GM23338 (cell line): ENCODE measurements at regions not wholly inside any gene's neighbourhood (a gene's known extent, or its start where the extent isn't known, plus 50 kb on each side); places are given as distances from the start of the nearest gene placed in this dataset.

Experiments used
- ATAC-seq: fragments of 200-7000 bp; cut with Tn5 transposase; 3 replicates; pipeline ENCODE4 v1.9.1; 2020
- DNase-seq: peaks from one replicate; pipeline ENCODE4 v3.0.0-alpha.2; 2015; ENCODE audit warnings: low spot score
- H2AFZ ChIP-seq: fragments of 200-600 bp; sonication (generic); 2 replicates; pipeline ENCODE4 v1.8.0; 2016; ENCODE audit warnings: antibody characterized with exemption, mild to moderate bottlenecking, moderate library complexity
- H3F3A ChIP-seq: fragments of 200-600 bp; sonication (generic); replicated peaks from 2 replicates; pipeline ENCODE4 v1.8.0; 2017; ENCODE audit warnings: antibody characterized with exemption, mixed run types, low read depth
- H3K27ac ChIP-seq: fragments of 200-600 bp; sonication (generic); 2 replicates; pipeline ENCODE4 v1.6.1; 2016; ENCODE audit warnings: low read depth
- H3K27me3 ChIP-seq: fragments of 200-600 bp; sonication (generic); 2 replicates; pipeline ENCODE4 v1.8.0; 2016; ENCODE audit warnings: mild to moderate bottlenecking, mixed run types, moderate library complexity; ENCODE audit not compliant: insufficient read depth
- H3K36me3 ChIP-seq: fragments of 200-600 bp; sonication (generic); 2 replicates; pipeline ENCODE4 v1.8.0; 2016; ENCODE audit warnings: mild to moderate bottlenecking; ENCODE audit not compliant: insufficient read depth
- H3K4me1 ChIP-seq: fragments of 200-600 bp; sonication (generic); 2 replicates; pipeline ENCODE4 v1.8.0; 2016; ENCODE audit warnings: mild to moderate bottlenecking, moderate library complexity; ENCODE audit not compliant: insufficient read depth
- H3K4me2 ChIP-seq: fragments of 200-600 bp; sonication (generic); 2 replicates; pipeline ENCODE4 v1.7.1; 2017; ENCODE audit warnings: mixed run types
- H3K4me3 ChIP-seq: fragments of 200-600 bp; sonication (generic); 2 replicates; pipeline ENCODE4 v1.6.1; 2016; ENCODE audit warnings: mixed run types
- H3K79me2 ChIP-seq: fragments of 200-600 bp; sonication (generic); replicated peaks from 2 replicates; pipeline ENCODE4 v1.8.0; 2017; ENCODE audit warnings: mild to moderate bottlenecking; ENCODE audit not compliant: insufficient read depth
- H3K9me2 ChIP-seq: fragments of 200-600 bp; sonication (generic); 2 replicates; pipeline ENCODE4 v1.8.0; 2017; ENCODE audit not compliant: insufficient read depth
- H4K20me1 ChIP-seq: fragments of 200-600 bp; sonication (generic); replicated peaks from 2 replicates; pipeline ENCODE4 v1.8.0; 2017; ENCODE audit warnings: mild to moderate bottlenecking; ENCODE audit not compliant: insufficient read depth
- H3K27ac Mint-ChIP-seq: 2 replicates; pipeline ENCODE4 v1.8.0; 2020; ENCODE audit warnings: inconsistent platforms, mild to moderate bottlenecking, moderate library complexity, mixed read lengths
- H3K27me3 Mint-ChIP-seq: 3 replicates; pipeline ENCODE4 v1.8.0; 2022; ENCODE audit warnings: low read depth, mild to moderate bottlenecking, moderate library complexity, mixed read lengths, inconsistent platforms; ENCODE audit not compliant: insufficient read depth, poor library complexity
- H3K36me3 Mint-ChIP-seq: 3 replicates; pipeline ENCODE4 v1.8.0; 2021; ENCODE audit warnings: low read depth, mild to moderate bottlenecking, inconsistent platforms, moderate library complexity, mixed read lengths
- H3K4me1 Mint-ChIP-seq: 3 replicates; pipeline ENCODE4 v1.8.0; 2020; ENCODE audit warnings: mild to moderate bottlenecking, inconsistent platforms, mixed read lengths
- H3K4me3 Mint-ChIP-seq: 3 replicates; pipeline ENCODE4 v1.8.0; 2021; ENCODE audit warnings: moderate library complexity, mild to moderate bottlenecking, inconsistent platforms, mixed read lengths
- H3K9me3 Mint-ChIP-seq: 3 replicates; pipeline ENCODE4 v1.8.0; 2020; ENCODE audit warnings: moderate library complexity, mild to moderate bottlenecking, inconsistent platforms, mixed read lengths
- CREB1 ChIP-seq: fragments of 250-450 bp; sonication (Bioruptor Pico); IDR thresholded peaks from 2 replicates; pipeline ENCODE4 v1.5.0; 2020; ENCODE audit warnings: low read depth, mild to moderate bottlenecking, moderate library complexity
- EZH2 ChIP-seq: fragments of 200-600 bp; sonication (generic); IDR thresholded peaks from one replicate; pipeline ENCODE4 v1.8.0; 2017; ENCODE audit warnings: antibody characterized with exemption, mild to moderate bottlenecking, low read depth; ENCODE audit not compliant: unreplicated experiment
- EZH2phosphoT487 ChIP-seq: fragments of 200-600 bp; sonication (generic); IDR thresholded peaks from one replicate; pipeline ENCODE4 v1.8.1; 2018; ENCODE audit warnings: antibody characterized with exemption; ENCODE audit not compliant: unreplicated experiment
- JUNB ChIP-seq: IDR thresholded peaks from one replicate; pipeline ENCODE4 v1.6.1; 2016; ENCODE audit warnings: antibody characterized with exemption; ENCODE audit not compliant: unreplicated experiment
- NANOG ChIP-seq: IDR thresholded peaks from 2 replicates; pipeline ENCODE4 v1.6.1; 2016; ENCODE audit warnings: antibody characterized with exemption, borderline replicate concordance
- POLR2AphosphoS5 ChIP-seq: IDR thresholded peaks from 2 replicates; pipeline ENCODE4 v1.6.1; 2016; ENCODE audit warnings: antibody characterized with exemption, low read depth
- STAT1 ChIP-seq: IDR thresholded peaks from one replicate; pipeline ENCODE4 v1.6.1; 2016; ENCODE audit warnings: antibody characterized with exemption; ENCODE audit not compliant: unreplicated experiment
- ZNF114 ChIP-seq: fragments of 250-450 bp; sonication (Bioruptor Pico); IDR thresholded peaks from 2 replicates; pipeline ENCODE4 v1.5.0; 2020; ENCODE audit warnings: mild to moderate bottlenecking, moderate library complexity
- ZNF331 ChIP-seq: fragments of 250-450 bp; sonication (Bioruptor Pico); IDR thresholded peaks from 2 replicates; pipeline ENCODE4 v1.5.0; 2020; ENCODE audit warnings: low read depth, mild to moderate bottlenecking, moderate library complexity
- TF ChIP-seq, protein P1 (sequence below), 2 experiments: fragments of 200-600 bp in 1 of 2; sonication (generic) in 1 of 2; conservative IDR thresholded peaks; 2 replicates each; pipeline versions ENCODE4 v1.5.1 to v1.6.1; 2016 to 2017; ENCODE audit warnings: antibody characterized with exemption in 2 of 2, low read depth in 2 of 2, mild to moderate bottlenecking in 2 of 2, moderate library complexity in 1 of 2
- TF ChIP-seq, protein P2 (sequence below): IDR thresholded peaks from one replicate; pipeline ENCODE4 v1.6.1; 2018; ENCODE audit warnings: antibody characterized with exemption; ENCODE audit not compliant: unreplicated experiment
- TF ChIP-seq, protein P3 (sequence below): IDR thresholded peaks from 2 replicates; pipeline ENCODE4 v1.6.1; 2016; ENCODE audit warnings: antibody characterized with exemption
- TF ChIP-seq, protein P4 (sequence below): fragments of 250-450 bp; sonication (Bioruptor Pico); IDR thresholded peaks from 2 replicates; pipeline ENCODE4 v1.5.0; 2020; ENCODE audit warnings: mild to moderate bottlenecking, moderate library complexity

DNA sequence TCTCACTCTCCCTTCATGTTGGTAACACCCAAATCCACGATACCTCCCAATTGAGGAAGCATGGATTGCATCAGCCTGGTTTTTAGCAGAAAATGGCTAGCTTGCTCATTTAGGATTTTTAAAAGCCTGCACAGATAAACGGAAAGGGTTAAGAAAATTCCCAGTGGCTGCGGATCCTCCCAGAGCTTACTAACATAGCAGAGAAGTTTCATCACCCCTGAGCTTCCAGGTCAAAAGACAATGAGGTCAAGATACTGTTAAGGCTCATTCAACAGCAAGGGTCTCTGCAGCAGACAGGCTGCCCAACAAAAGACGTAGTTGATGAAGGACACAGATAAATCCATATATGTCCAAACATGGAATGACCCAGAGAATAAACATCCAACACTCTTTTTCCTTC is 220.2 kb downstream of the ASMT start:
- H3K27ac ChIP-seq = no peak overlapping the region
- Mint-ChIP-seq H3K27me3 (peaks cover 8% of the 10 kb centered on the region), H3K36me3 (peaks cover 25% of the 10 kb centered on the region), H3K4me3 (no peak overlapping the region), H3K4me1 (peaks cover 8% of the 10 kb centered on the region; the same call in 1 of the 3 replicates), H3K9me3 (peaks cover 45% of the 10 kb centered on the region), H3K27ac (peak overlapping the region; percentile 40; the same call in 1 of the 2 replicates)
- peak overlapping the region; percentile 44 for H2AFZ ChIP-seq
- H3K4me1 ChIP-seq = no peaks in the 10 kb centered on the region
- peak; percentile 20 for DNase-seq
- no peaks in the 10 kb centered on the region; the same call in 1 of the 2 replicates for H3K36me3 ChIP-seq
- no peak for ATAC-seq
- no peaks in the 10 kb centered on the region for H3K79me2 ChIP-seq
- no peak overlapping the region for H3K4me2 ChIP-seq
- no peaks in the 10 kb centered on the region for H3K27me3 ChIP-seq
- no peaks in the 10 kb centered on the region for H3F3A ChIP-seq
- no peak for TF ChIP-seq NANOG
- TF ChIP-seq, protein P1, sequence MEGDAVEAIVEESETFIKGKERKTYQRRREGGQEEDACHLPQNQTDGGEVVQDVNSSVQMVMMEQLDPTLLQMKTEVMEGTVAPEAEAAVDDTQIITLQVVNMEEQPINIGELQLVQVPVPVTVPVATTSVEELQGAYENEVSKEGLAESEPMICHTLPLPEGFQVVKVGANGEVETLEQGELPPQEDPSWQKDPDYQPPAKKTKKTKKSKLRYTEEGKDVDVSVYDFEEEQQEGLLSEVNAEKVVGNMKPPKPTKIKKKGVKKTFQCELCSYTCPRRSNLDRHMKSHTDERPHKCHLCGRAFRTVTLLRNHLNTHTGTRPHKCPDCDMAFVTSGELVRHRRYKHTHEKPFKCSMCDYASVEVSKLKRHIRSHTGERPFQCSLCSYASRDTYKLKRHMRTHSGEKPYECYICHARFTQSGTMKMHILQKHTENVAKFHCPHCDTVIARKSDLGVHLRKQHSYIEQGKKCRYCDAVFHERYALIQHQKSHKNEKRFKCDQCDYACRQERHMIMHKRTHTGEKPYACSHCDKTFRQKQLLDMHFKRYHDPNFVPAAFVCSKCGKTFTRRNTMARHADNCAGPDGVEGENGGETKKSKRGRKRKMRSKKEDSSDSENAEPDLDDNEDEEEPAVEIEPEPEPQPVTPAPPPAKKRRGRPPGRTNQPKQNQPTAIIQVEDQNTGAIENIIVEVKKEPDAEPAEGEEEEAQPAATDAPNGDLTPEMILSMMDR (conservative IDR thresholded peaks at IDR 0.05; ENCODE audit: low read depth in 2 of 2) = no peak
- TF ChIP-seq EZH2phosphoT487 = no peak
- TF ChIP-seq ZNF331 = no peak
- TF ChIP-seq EZH2 = no peak
- TF ChIP-seq, protein P2, sequence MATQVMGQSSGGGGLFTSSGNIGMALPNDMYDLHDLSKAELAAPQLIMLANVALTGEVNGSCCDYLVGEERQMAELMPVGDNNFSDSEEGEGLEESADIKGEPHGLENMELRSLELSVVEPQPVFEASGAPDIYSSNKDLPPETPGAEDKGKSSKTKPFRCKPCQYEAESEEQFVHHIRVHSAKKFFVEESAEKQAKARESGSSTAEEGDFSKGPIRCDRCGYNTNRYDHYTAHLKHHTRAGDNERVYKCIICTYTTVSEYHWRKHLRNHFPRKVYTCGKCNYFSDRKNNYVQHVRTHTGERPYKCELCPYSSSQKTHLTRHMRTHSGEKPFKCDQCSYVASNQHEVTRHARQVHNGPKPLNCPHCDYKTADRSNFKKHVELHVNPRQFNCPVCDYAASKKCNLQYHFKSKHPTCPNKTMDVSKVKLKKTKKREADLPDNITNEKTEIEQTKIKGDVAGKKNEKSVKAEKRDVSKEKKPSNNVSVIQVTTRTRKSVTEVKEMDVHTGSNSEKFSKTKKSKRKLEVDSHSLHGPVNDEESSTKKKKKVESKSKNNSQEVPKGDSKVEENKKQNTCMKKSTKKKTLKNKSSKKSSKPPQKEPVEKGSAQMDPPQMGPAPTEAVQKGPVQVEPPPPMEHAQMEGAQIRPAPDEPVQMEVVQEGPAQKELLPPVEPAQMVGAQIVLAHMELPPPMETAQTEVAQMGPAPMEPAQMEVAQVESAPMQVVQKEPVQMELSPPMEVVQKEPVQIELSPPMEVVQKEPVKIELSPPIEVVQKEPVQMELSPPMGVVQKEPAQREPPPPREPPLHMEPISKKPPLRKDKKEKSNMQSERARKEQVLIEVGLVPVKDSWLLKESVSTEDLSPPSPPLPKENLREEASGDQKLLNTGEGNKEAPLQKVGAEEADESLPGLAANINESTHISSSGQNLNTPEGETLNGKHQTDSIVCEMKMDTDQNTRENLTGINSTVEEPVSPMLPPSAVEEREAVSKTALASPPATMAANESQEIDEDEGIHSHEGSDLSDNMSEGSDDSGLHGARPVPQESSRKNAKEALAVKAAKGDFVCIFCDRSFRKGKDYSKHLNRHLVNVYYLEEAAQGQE = no peak
- TF ChIP-seq, protein P3, sequence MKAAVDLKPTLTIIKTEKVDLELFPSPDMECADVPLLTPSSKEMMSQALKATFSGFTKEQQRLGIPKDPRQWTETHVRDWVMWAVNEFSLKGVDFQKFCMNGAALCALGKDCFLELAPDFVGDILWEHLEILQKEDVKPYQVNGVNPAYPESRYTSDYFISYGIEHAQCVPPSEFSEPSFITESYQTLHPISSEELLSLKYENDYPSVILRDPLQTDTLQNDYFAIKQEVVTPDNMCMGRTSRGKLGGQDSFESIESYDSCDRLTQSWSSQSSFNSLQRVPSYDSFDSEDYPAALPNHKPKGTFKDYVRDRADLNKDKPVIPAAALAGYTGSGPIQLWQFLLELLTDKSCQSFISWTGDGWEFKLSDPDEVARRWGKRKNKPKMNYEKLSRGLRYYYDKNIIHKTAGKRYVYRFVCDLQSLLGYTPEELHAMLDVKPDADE = no peak
- TF ChIP-seq CREB1 (CRISPR knock-in tag) = no peak
- TF ChIP-seq, protein P4, sequence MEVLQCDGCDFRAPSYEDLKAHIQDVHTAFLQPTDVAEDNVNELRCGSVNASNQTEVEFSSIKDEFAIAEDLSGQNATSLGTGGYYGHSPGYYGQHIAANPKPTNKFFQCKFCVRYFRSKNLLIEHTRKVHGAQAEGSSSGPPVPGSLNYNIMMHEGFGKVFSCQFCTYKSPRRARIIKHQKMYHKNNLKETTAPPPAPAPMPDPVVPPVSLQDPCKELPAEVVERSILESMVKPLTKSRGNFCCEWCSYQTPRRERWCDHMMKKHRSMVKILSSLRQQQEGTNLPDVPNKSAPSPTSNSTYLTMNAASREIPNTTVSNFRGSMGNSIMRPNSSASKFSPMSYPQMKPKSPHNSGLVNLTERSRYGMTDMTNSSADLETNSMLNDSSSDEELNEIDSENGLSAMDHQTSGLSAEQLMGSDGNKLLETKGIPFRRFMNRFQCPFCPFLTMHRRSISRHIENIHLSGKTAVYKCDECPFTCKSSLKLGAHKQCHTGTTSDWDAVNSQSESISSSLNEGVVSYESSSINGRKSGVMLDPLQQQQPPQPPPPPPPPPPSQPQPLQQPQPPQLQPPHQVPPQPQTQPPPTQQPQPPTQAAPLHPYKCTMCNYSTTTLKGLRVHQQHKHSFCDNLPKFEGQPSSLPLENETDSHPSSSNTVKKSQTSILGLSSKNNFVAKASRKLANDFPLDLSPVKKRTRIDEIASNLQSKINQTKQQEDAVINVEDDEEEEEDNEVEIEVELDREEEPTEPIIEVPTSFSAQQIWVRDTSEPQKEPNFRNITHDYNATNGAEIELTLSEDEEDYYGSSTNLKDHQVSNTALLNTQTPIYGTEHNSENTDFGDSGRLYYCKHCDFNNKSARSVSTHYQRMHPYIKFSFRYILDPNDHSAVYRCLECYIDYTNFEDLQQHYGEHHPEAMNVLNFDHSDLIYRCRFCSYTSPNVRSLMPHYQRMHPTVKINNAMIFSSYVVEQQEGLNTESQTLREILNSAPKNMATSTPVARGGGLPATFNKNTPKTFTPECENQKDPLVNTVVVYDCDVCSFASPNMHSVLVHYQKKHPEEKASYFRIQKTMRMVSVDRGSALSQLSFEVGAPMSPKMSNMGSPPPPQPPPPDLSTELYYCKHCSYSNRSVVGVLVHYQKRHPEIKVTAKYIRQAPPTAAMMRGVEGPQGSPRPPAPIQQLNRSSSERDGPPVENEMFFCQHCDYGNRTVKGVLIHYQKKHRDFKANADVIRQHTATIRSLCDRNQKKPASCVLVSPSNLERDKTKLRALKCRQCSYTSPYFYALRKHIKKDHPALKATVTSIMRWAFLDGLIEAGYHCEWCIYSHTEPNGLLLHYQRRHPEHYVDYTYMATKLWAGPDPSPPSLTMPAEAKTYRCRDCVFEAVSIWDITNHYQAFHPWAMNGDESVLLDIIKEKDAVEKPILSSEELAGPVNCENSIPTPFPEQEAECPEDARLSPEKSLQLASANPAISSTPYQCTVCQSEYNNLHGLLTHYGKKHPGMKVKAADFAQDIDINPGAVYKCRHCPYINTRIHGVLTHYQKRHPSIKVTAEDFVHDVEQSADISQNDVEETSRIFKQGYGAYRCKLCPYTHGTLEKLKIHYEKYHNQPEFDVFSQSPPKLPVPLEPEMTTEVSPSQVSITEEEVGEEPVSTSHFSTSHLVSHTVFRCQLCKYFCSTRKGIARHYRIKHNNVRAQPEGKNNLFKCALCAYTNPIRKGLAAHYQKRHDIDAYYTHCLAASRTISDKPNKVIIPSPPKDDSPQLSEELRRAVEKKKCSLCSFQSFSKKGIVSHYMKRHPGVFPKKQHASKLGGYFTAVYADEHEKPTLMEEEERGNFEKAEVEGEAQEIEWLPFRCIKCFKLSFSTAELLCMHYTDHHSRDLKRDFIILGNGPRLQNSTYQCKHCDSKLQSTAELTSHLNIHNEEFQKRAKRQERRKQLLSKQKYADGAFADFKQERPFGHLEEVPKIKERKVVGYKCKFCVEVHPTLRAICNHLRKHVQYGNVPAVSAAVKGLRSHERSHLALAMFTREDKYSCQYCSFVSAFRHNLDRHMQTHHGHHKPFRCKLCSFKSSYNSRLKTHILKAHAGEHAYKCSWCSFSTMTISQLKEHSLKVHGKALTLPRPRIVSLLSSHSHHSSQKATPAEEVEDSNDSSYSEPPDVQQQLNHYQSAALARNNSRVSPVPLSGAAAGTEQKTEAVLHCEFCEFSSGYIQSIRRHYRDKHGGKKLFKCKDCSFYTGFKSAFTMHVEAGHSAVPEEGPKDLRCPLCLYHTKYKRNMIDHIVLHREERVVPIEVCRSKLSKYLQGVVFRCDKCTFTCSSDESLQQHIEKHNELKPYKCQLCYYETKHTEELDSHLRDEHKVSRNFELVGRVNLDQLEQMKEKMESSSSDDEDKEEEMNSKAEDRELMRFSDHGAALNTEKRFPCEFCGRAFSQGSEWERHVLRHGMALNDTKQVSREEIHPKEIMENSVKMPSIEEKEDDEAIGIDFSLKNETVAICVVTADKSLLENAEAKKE = no peak
- no peak for TF ChIP-seq JUNB
- TF ChIP-seq ZNF114 (CRISPR knock-in tag) = no peak
- no peak for TF ChIP-seq POLR2AphosphoS5
- no peak for TF ChIP-seq STAT1
- no peaks in the 10 kb centered on the region for H4K20me1 ChIP-seq
- H3K9me2 ChIP-seq = no peaks in the 10 kb centered on the region
- H3K4me3 ChIP-seq = no peak overlapping the region
